Esophagus muscularis mucosa (tissue), 3 donors: ENCODE measurements at regions not wholly inside any gene's neighbourhood (a gene's known extent, or its start where the extent isn't known, plus 50 kb on each side); places are given as distances from the start of the nearest gene placed in this dataset.

Experiments used
- POLR2AphosphoS5 ChIP-seq, 2 donors: sonication (generic); formaldehyde crosslinking; IDR thresholded peaks; one replicate each; pipeline ENCODE4 v1.6.1; 2017; ENCODE audit warnings: antibody characterized with exemption in 2 of 2
- TF ChIP-seq, protein P1 (sequence below), 3 experiments: fragments of 200-600 bp in 2 of 3; fragments of 450-650 bp in 1 of 3; sonication (generic) in 2 of 3; IDR thresholded peaks; one replicate each; pipeline ENCODE4 v1.5.1; 2017 to 2019; ENCODE audit warnings: antibody characterized with exemption in 3 of 3, mild to moderate bottlenecking in 2 of 3, moderate library complexity in 1 of 3

DNA sequence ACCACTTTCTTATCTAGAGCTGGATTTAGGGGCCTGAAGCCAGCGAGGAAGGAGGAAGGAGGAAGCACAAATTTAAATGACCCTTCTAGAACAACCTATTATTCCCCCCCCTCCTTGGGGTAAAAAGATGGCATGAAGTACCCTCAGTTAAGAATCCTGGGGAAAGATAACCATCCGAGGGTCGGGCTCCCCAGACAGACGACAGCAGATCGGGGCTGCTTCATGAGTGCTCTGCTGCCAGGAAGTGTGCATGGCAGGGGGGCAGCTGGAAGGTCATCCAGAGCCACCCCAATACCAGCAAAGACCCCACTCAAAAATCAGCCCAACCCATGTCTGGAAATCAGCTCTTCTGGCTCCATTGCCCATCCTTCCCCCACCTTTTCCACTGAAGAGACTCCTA lies 207.5 kb downstream of the CTTN start:
- TF ChIP-seq, protein P1, sequence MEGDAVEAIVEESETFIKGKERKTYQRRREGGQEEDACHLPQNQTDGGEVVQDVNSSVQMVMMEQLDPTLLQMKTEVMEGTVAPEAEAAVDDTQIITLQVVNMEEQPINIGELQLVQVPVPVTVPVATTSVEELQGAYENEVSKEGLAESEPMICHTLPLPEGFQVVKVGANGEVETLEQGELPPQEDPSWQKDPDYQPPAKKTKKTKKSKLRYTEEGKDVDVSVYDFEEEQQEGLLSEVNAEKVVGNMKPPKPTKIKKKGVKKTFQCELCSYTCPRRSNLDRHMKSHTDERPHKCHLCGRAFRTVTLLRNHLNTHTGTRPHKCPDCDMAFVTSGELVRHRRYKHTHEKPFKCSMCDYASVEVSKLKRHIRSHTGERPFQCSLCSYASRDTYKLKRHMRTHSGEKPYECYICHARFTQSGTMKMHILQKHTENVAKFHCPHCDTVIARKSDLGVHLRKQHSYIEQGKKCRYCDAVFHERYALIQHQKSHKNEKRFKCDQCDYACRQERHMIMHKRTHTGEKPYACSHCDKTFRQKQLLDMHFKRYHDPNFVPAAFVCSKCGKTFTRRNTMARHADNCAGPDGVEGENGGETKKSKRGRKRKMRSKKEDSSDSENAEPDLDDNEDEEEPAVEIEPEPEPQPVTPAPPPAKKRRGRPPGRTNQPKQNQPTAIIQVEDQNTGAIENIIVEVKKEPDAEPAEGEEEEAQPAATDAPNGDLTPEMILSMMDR (IDR thresholded peaks at IDR 0.05): no peak
- no peak for TF ChIP-seq POLR2AphosphoS5 (IDR thresholded peaks at IDR 0.05)
